IPS-20b (cell line): ENCODE measurements at regions not wholly inside any gene's neighbourhood (a gene's known extent, or its start where the extent isn't known, plus 50 kb on each side); places are given as distances from the start of the nearest gene placed in this dataset.

Experiments used
- H3K27ac ChIP-seq: one replicate; pipeline ENCODE4 v1.5.1; 2013; ENCODE audit warnings: low read length
- H3K27me3 ChIP-seq: 2 replicates; pipeline ENCODE4 v1.6.1; 2013; ENCODE audit warnings: mild to moderate bottlenecking, low read length, inconsistent platforms; ENCODE audit not compliant: insufficient read depth
- H3K36me3 ChIP-seq: 2 replicates; pipeline ENCODE4 v1.6.1; 2013; ENCODE audit warnings: low read depth, mild to moderate bottlenecking, inconsistent platforms, low read length, moderate library complexity; ENCODE audit not compliant: insufficient read depth
- H3K4me1 ChIP-seq: 2 replicates; pipeline ENCODE4 v1.6.1; 2013; ENCODE audit warnings: mild to moderate bottlenecking, control low read depth, inconsistent platforms, low read length, moderate library complexity; ENCODE audit not compliant: insufficient read depth
- H3K4me3 ChIP-seq: 2 replicates; pipeline ENCODE4 v1.5.1; 2013; ENCODE audit warnings: mild to moderate bottlenecking, low read length, inconsistent platforms
- H3K9ac ChIP-seq: 2 replicates; pipeline ENCODE4 v1.6.1; 2013; ENCODE audit warnings: low read depth, mild to moderate bottlenecking, inconsistent platforms, low read length, moderate library complexity
- H3K9me3 ChIP-seq: 2 replicates; pipeline ENCODE4 v1.6.1; 2013; ENCODE audit warnings: mild to moderate bottlenecking, low read depth, low read length, inconsistent platforms; ENCODE audit not compliant: insufficient read depth

GRCh38 chr3:197353001-197353866 is 54.8 kb upstream of the DLG1 start:
- Histone ChIP-seq H3K4me1 (peaks cover 12% of the 10 kb centered on the region), H3K9me3 (no peaks in the 10 kb centered on the region), H3K9ac (no peak overlapping the region), H3K36me3 (no peaks in the 10 kb centered on the region), H3K27me3 (no peaks in the 10 kb centered on the region), H3K4me3 (no peak overlapping the region), H3K27ac (no peak overlapping the region)

DNA sequence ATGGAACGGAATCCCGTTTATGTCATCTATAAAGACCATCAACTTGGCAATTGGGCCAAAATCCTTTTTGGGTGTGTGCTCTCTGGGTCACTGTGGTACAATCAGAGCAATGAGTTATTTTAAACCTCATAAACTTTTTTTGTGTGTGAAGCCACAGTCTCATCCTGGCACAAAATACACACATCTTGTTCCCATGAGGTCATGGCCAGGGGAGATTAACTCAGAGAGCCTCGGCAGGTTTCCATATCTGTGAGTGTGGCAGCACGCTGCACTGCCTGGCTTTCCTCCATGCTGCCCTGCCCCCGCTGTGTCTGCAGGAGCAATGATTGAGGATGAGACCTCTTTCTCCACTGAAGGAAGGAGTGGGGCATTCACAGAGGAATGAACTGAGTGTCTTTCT is 54.0 kb upstream of the DLG1 start:
- Histone ChIP-seq H3K9me3 (no peaks in the 10 kb centered on the region), H3K4me1 (peaks cover 12% of the 10 kb centered on the region), H3K27ac (no peak overlapping the region)

DNA sequence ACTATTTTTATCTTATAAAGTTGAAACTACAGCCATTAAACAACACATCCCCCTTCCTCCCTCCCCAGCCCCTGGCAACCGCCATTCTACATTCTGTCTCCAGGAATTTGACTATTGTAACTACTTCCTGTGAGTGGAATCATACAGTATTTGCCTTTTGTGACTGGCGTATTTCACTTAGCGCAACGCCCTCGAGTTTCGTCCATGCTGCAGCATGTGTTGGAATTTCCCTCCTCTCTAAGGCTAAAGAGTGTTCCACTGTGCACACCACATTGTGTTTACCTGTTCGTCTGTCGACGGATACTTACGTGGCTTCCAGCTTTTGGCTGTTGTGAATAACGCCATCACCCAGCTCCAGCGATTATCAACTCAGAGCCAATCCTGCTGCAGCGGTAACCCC is 52.0 kb upstream of the DLG1 start:
- Histone ChIP-seq H3K9ac (no peak overlapping the region), H3K9me3 (no peaks in the 10 kb centered on the region), H3K36me3 (no peaks in the 10 kb centered on the region), H3K27ac (no peak overlapping the region), H3K4me3 (no peak overlapping the region), H3K27me3 (no peaks in the 10 kb centered on the region), H3K4me1 (peaks cover 12% of the 10 kb centered on the region)

More for the DNA sequence above, 54.0 kb upstream of the DLG1 start:
- H3K36me3 ChIP-seq = no peaks in the 10 kb centered on the region
- no peaks in the 10 kb centered on the region for H3K27me3 ChIP-seq
- no peak overlapping the region for H3K9ac ChIP-seq
- H3K4me3 ChIP-seq = no peak overlapping the region

GRCh38 chr3:197349368-197349767 is 51.0 kb upstream of the DLG1 start:
- peaks cover 5% of the 10 kb centered on the region for H3K4me1 ChIP-seq
- no peak overlapping the region for H3K4me3 ChIP-seq
- no peaks in the 10 kb centered on the region for H3K27me3 ChIP-seq
- H3K36me3 ChIP-seq = no peaks in the 10 kb centered on the region
- no peak overlapping the region for H3K9ac ChIP-seq
- H3K27ac ChIP-seq = no peak overlapping the region
- no peaks in the 10 kb centered on the region for H3K9me3 ChIP-seq
